ENCODE measurements at regions not wholly inside any gene's neighbourhood (a gene's known extent, or its start where the extent isn't known, plus 50 kb on each side); places are given as distances from the start of the nearest gene placed in this dataset.

DNA sequence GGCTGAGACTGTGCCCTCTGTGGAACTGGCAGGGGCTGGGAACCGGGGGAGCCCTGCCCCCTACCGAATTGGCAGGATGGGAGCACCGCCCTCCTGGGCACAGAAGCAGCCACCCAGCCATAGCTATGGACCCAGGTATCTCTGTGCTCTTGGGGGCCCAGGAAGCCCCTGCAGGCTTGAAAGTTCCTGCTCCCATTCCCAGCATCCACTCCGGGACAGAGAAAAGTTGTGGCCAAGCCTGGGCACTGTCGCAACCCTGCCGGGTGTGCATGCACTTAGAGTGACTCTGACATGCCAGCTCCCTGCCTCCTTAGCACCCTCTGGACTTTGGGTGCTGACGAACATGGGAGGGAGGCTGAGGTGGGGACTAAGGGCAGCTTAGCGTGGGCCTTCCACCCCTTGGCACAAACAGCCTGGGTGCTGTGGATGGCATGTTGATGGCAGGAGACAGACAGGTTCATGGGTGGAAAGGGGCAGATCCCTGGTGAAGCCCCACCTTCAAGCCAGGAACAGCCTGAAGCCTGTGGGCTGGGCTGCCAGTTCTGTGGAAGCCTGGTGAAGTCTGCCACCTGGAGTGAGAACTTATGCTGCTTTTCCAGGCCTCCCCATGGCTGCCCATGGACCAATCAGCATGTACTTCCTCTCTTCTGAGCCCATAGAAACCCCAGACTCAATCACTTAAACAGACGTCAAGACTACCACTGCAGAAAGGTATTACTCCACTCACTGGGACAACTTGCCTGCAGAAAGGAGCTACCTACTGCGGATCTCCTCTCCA lies 279.0 kb downstream of the ATXN7L3B start:
- TF ChIP-seq, protein P1, sequence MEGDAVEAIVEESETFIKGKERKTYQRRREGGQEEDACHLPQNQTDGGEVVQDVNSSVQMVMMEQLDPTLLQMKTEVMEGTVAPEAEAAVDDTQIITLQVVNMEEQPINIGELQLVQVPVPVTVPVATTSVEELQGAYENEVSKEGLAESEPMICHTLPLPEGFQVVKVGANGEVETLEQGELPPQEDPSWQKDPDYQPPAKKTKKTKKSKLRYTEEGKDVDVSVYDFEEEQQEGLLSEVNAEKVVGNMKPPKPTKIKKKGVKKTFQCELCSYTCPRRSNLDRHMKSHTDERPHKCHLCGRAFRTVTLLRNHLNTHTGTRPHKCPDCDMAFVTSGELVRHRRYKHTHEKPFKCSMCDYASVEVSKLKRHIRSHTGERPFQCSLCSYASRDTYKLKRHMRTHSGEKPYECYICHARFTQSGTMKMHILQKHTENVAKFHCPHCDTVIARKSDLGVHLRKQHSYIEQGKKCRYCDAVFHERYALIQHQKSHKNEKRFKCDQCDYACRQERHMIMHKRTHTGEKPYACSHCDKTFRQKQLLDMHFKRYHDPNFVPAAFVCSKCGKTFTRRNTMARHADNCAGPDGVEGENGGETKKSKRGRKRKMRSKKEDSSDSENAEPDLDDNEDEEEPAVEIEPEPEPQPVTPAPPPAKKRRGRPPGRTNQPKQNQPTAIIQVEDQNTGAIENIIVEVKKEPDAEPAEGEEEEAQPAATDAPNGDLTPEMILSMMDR (IDR thresholded peaks at IDR 0.05; ENCODE audit: extremely low read depth, insufficient read depth, missing control alignments): no peak
- no peak for DNase-seq (ENCODE audit: low spot score)
- in situ Hi-C loops (cut with MboI; ENCODE audit: low pct_unique_long_range_greater_than_20kb, low sequenced_read_pairs, unreplicated experiment): no loop called here

DNA sequence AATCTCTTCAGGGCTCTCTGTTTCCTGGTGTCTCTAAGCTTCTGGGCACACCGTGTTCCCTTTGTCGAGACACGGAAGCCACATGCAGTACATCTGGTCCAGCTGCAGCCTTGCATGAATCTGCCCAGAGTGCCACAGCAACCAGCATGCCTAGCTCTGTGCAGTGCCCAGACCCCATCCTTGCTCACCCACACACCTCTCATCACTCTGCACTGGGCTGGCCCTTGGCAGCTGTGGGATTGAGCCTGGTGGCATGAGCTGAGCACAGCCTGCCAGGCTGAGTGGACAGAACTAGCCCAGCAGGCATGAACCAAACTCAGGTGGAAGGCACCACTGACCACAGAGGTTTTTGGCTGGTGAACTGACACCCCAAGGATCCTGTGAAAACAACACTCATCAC lies 279.9 kb downstream of the ATXN7L3B start:
- DNase-seq (ENCODE audit: low spot score): no peak
- in situ Hi-C loops (cut with MboI; ENCODE audit: low pct_unique_long_range_greater_than_20kb, low sequenced_read_pairs, unreplicated experiment): no loop called here
- TF ChIP-seq, protein P1 (IDR thresholded peaks at IDR 0.05; ENCODE audit: extremely low read depth, insufficient read depth, missing control alignments): no peak

DNA sequence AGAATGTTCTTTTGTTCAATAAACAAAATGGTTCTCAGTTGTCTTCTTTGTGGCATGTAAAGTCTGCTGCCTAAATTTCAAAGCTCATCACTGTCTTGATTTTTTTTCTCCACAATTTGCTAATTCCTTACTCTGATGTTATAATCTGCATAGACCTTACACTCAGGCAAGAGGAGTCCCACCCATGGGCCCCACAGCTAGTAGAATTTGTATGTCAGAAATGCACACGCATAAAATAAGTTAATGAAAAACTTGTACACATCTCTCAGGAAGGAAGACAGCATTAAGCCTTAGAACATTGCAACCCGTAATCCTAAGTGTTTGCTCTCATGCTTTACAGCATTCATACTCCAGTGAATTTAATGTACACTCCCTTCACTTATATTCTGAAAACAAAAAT lies 280.8 kb downstream of the ATXN7L3B start:
- in situ Hi-C loops (cut with MboI; ENCODE audit: low pct_unique_long_range_greater_than_20kb, low sequenced_read_pairs, unreplicated experiment): no loop called here
- TF ChIP-seq, protein P1 (IDR thresholded peaks at IDR 0.05; ENCODE audit: extremely low read depth, insufficient read depth, missing control alignments): no peak
- DNase-seq (ENCODE audit: low spot score): no peak

DNA sequence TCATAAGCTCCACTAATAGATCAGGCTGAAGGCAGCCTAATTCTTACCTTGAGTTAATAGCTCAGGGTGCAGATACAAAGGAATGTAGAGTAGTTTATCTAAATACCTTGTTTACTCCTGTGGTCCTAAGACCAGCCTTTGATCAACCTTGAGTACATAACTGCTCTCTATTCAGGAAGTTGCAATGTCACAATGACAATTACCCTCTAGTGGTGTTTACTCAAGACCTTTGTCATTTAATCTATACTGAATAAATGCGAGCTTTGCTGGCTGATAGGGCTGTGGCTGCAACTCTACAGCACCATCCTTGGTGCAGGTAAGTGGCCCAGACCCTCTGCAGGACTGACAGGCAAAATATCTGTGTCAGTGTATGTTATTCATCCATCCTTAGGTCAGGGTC lies 282.7 kb downstream of the ATXN7L3B start:
- TF ChIP-seq, protein P1 (IDR thresholded peaks at IDR 0.05; ENCODE audit: extremely low read depth, insufficient read depth, missing control alignments): no peak
- in situ Hi-C loops (cut with MboI; ENCODE audit: low pct_unique_long_range_greater_than_20kb, low sequenced_read_pairs, unreplicated experiment): no loop called here
- no peak for DNase-seq (ENCODE audit: low spot score)

DNA sequence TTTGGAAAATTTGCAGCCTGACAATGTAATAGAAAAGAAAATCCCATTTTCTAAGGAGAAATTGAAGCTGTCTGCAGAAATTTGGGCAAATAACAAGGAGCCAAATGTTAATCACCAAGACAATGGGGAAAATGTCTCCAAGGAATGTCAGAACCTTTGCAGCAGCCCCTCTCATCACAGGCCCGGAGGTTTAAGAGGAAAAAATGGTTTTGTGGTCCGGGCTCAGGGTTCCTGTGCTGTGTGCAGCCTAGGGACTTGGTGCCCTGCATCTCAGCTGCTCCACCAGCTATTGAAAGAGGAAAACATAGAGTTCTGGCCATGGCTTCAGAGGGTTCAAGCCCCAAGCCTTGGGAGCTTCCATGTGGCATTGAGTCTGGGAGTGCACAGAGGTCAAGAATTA lies 298.9 kb downstream of the ATXN7L3B start:
- DNase-seq (ENCODE audit: low spot score): no peak
- in situ Hi-C loops (cut with MboI; ENCODE audit: low pct_unique_long_range_greater_than_20kb, low sequenced_read_pairs, unreplicated experiment): no loop called here
- TF ChIP-seq, protein P1 (IDR thresholded peaks at IDR 0.05; ENCODE audit: extremely low read depth, insufficient read depth, missing control alignments): no peak

- TF ChIP-seq, protein P1 (IDR thresholded peaks at IDR 0.05; ENCODE audit: extremely low read depth, insufficient read depth, missing control alignments): no peak
- no peak for DNase-seq (ENCODE audit: low spot score)
- in situ Hi-C loops (cut with MboI; ENCODE audit: low pct_unique_long_range_greater_than_20kb, low sequenced_read_pairs, unreplicated experiment): no loop called here
Observed at GRCh38 chr12:74846116-74846515, 308.5 kb downstream of the ATXN7L3B start.

All from GM13977 (cell line).